Upper lobe of left lung (tissue), 6 donors: ENCODE measurements at regions not wholly inside any gene's neighbourhood (a gene's known extent, or its start where the extent isn't known, plus 50 kb on each side); places are given as distances from the start of the nearest gene placed in this dataset.

Experiments
- ATAC-seq, 2 donors: fragments of 200-7000 bp; cut with Tn5 transposase; one replicate each; pipeline ENCODE4 v1.9.1; 2022; ENCODE audit warnings: mild to moderate bottlenecking in 2 of 2, moderate library complexity in 2 of 2; ENCODE audit not compliant: low FRiP score in 2 of 2
- DNase-seq, 2 donors: peaks; one replicate each; pipeline ENCODE4 v3.0.0-alpha.2; 2019 to 2020
- H3K27ac ChIP-seq, 4 donors: fragments of 200-600 bp; sonication (generic); one replicate each; pipeline ENCODE4 v1.5.1; 2016 to 2019
- H3K27me3 ChIP-seq, 4 donors: fragments of 200-600 bp; sonication (generic); one replicate each; pipeline ENCODE4 v1.5.1; 2017 to 2019
- H3K36me3 ChIP-seq, 4 donors: fragments of 200-600 bp; sonication (generic); one replicate each; pipeline ENCODE4 v1.5.1; 2016 to 2019
- H3K4me1 ChIP-seq, 4 donors: fragments of 200-600 bp; sonication (generic); one replicate each; pipeline ENCODE4 v1.5.1; 2018 to 2019
- H3K4me3 ChIP-seq, 4 donors: fragments of 200-600 bp; sonication (generic); one replicate each; pipeline ENCODE4 v1.5.1; 2017 to 2019; ENCODE audit warnings: mild to moderate bottlenecking in 2 of 4, moderate library complexity in 1 of 4
- H3K9me3 ChIP-seq, 4 donors: fragments of 200-600 bp; sonication (generic); one replicate each; pipeline ENCODE4 v1.5.1; 2018 to 2019
- EP300 ChIP-seq, 4 donors: sonication (generic); formaldehyde crosslinking; IDR thresholded peaks; one replicate each; pipeline ENCODE4 v1.5.1; 2017; ENCODE audit warnings: antibody characterized with exemption in 4 of 4, control low read depth in 2 of 4
- POLR2A ChIP-seq, 4 donors: fragments of 450-650 bp; IDR thresholded peaks; one replicate each; pipeline ENCODE4 v1.5.1; 2016 to 2017; ENCODE audit warnings: antibody characterized with exemption in 4 of 4, mild to moderate bottlenecking in 2 of 4
- POLR2AphosphoS5 ChIP-seq, 2 donors: sonication (generic); formaldehyde crosslinking; IDR thresholded peaks; one replicate each; pipeline ENCODE4 v1.5.1; 2017; ENCODE audit warnings: antibody characterized with exemption in 2 of 2
- WGBS, 2 donors: methylation state at CpG; one replicate each; pipeline ENCODE4 v1.1.5; 2017 to 2018; 5-methylcytosine and 5-hydroxymethylcytosine counted together
- TF ChIP-seq, protein P1 (sequence below), 6 experiments: fragments of 450-650 bp in 4 of 6; fragments of 200-600 bp in 2 of 6; sonication (generic) in 2 of 6; IDR thresholded peaks; one replicate each; pipeline ENCODE4 v1.5.1; 2016 to 2019; ENCODE audit warnings: antibody characterized with exemption in 6 of 6
- donor health status: DM: no; HTN: no; CAD: no; lungs with moderate emphysema.
- donor health status: DM: no; HTN: yes; CAD: no; lungs with severe emphysema.

DNA sequence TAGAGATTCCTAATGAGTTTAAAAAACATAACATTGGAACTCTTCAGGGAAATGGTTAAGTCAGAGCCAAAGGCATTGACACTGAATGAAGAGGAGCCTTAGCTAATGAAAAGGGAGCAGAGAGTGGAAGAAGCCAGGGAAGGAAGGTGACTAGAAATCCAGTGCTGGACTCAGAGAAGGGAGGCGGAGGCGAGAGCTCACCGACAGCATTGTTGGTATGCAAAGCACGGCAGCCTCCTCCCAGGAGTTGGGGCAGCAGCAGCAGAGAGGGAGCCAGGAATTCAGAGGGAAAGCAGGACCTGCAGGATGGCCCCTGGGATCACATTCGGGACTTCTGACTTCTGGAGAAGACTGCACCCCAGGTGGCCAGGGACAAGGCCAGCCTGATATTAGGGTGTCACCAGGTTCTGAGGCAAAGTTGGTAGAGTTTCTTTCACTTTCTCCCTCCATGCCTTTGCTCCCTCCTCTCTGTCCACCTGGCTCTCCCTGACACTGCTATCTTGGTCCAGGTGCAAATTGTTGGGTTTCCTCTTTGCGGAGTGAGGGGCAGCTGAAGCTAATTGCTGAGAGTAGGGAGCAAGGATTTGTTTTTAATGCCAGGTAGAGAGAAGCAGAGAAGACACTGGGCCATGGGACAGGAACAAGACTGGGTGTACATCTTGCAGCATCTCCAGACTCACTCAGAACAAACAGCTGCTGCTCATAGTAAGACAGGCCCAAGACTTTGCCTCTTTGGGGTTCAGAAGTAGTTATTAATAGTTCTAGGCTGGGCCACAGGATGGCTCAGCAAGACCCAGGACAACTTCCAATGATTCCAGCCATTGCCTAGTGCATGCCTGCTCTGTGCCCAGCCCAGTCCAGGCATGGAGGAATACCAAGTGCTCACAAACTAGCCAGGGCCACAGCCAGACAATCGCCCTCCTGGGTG, 157.9 kb downstream of the TLE3 start:
- Histone ChIP-seq H3K27ac (no peak overlapping the region), H3K9me3 (peaks cover 0 to 5% (median 0%) of the 10 kb centered on the region in 4 donors), H3K4me3 (no peak overlapping the region), H3K4me1 (no peaks in the 10 kb centered on the region), H3K36me3 (no peaks in the 10 kb centered on the region), H3K27me3 (no peaks in the 10 kb centered on the region)
- DNase-seq (no peak), ATAC-seq (peak in 1 of 2 donors; percentile 19)
- 59 to 72% methylated on average over 6 to 7 of the region's 7 CpGs for WGBS, 2 donors
- TF ChIP-seq EP300 (IDR thresholded peaks at IDR 0.05) (no peak), POLR2AphosphoS5 (IDR thresholded peaks at IDR 0.05) (no peak), POLR2A (IDR thresholded peaks at IDR 0.05) (no peak)
- TF ChIP-seq, protein P1, sequence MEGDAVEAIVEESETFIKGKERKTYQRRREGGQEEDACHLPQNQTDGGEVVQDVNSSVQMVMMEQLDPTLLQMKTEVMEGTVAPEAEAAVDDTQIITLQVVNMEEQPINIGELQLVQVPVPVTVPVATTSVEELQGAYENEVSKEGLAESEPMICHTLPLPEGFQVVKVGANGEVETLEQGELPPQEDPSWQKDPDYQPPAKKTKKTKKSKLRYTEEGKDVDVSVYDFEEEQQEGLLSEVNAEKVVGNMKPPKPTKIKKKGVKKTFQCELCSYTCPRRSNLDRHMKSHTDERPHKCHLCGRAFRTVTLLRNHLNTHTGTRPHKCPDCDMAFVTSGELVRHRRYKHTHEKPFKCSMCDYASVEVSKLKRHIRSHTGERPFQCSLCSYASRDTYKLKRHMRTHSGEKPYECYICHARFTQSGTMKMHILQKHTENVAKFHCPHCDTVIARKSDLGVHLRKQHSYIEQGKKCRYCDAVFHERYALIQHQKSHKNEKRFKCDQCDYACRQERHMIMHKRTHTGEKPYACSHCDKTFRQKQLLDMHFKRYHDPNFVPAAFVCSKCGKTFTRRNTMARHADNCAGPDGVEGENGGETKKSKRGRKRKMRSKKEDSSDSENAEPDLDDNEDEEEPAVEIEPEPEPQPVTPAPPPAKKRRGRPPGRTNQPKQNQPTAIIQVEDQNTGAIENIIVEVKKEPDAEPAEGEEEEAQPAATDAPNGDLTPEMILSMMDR (IDR thresholded peaks at IDR 0.05), result no peak

DNA sequence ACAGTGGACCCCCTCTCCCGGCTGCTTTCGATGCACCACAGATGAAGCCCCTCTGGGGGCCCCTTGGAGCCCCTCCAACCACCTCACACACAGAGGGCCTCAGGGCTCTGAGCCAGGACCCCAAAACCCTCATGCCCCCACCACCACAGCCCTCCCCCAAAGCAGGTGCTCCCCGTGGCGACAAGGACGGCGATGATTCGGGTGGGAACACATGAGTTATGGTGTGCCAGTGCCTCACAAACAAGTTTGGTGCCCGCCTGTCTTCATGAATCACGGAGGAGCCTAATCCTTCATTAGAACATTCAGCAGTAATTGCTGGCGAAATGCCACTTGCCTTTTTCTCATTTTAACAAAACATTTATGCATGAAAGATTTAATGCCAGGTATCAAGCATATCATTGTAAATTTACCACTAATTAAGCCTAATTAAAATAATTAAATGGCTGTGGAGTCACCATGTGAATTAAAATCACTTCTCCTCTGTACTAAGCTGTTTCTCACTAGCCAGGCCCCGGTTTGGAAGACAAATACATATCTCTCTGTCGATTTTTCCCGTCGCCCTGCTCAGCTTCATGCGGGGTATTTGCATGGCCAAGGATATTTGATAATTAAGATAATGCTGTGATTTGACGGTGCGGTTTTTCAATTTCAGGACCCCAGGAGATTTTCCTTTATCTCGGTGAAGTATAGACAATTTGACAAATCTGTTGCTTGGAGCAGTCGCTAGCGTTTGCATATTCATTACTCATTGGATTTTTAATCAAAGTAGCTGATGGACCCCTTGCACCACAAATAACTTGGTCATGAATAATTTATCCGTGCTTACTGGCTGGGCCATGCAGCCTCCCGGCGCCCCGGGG, 157.0 kb downstream of the TLE3 start:
- H3K4me1 ChIP-seq, result no peaks in the 10 kb centered on the region
- no peaks in the 10 kb centered on the region for H3K27me3 ChIP-seq
- peaks cover 0 to 3% (median 0%) of the 10 kb centered on the region in 4 donors for H3K9me3 ChIP-seq
- peak in 1 of 2 donors; percentile 29 for DNase-seq
- no peak overlapping the region for H3K4me3 ChIP-seq
- no peaks in the 10 kb centered on the region for H3K36me3 ChIP-seq
- WGBS, 2 donors, result 92% methylated on average over 21 to 24 of the region's 24 CpGs
- TF ChIP-seq, protein P1 (IDR thresholded peaks at IDR 0.05), result no peak
- TF ChIP-seq POLR2A (IDR thresholded peaks at IDR 0.05) (no peak), POLR2AphosphoS5 (IDR thresholded peaks at IDR 0.05) (no peak), EP300 (IDR thresholded peaks at IDR 0.05) (no peak)
- peak in 1 of 2 donors; percentile 28 for ATAC-seq
- no peak overlapping the region for H3K27ac ChIP-seq

DNA sequence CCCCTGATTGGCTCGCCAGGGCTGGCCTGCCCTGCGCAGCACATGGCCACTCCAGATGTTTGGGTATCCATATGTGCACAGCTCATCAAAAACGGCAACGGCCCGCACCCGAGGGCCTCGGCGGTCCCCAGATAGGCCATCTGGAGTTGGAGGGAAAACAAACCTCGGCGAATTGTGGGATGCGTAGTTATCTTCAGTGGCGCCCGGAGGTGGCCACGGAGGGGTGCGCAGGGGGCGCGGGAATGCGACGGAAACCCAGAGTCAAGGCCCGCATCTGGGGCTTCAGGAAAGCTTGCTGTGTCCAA, 156.5 kb downstream of the TLE3 start:
- no peaks in the 10 kb centered on the region for H3K9me3 ChIP-seq
- peak in 1 of 2 donors; percentile 69 for DNase-seq
- H3K27me3 ChIP-seq, result no peaks in the 10 kb centered on the region
- H3K4me1 ChIP-seq, result no peaks in the 10 kb centered on the region
- TF ChIP-seq EP300 (IDR thresholded peaks at IDR 0.05) (no peak), POLR2AphosphoS5 (IDR thresholded peaks at IDR 0.05) (no peak)
- TF ChIP-seq, protein P1 (IDR thresholded peaks at IDR 0.05), result no peak
- H3K4me3 ChIP-seq, result no peak overlapping the region
- no peak overlapping the region for H3K27ac ChIP-seq
- no peaks in the 10 kb centered on the region for H3K36me3 ChIP-seq
- WGBS, 2 donors, result 94 to 97% methylated on average over 13 to 20 of the region's 20 CpGs
- no peak for ATAC-seq

DNA sequence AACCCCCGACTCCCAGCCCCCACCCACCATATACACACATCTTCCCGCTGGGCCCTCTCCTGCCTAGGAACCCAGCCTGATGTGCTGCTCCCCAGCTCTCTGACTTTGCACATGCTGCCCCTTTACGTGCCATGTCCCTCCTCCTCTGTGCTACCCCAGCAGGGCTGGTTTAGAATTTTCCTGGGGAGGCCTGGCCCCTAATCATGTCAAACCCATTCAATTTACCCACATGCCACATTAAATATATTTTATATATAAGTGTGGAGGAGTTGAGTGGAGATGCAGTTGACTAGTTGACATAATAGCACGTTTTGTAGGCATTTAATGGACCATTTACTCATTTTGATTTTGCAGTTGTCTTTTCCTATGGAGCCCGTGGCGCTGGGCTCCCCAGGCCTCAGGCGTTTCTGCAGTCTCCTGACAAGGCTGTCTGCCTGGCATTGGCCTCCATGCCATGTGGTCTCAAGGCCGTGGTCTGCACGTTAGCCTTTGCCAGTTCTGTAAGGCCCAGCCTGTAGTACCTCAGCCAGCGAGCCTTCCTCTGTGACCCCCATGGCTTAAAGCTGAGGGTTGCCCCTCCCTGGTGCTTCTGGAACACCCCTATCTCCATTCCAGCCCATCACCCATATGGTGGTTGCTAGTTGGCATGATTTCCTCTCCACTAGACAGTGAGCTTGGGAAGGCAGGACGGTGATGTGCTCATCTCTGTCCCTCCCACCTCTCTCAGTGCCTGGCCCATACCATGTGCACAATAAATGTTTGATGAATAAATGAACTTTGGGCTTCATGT, 155.8 kb downstream of the TLE3 start:
- DNase-seq (peak in 1 of 2 donors; percentile 37), ATAC-seq (no peak)
- Histone ChIP-seq H3K4me1 (no peaks in the 10 kb centered on the region), H3K36me3 (no peaks in the 10 kb centered on the region), H3K27me3 (no peaks in the 10 kb centered on the region), H3K9me3 (no peaks in the 10 kb centered on the region), H3K4me3 (no peak overlapping the region), H3K27ac (no peak overlapping the region)
- TF ChIP-seq EP300 (IDR thresholded peaks at IDR 0.05), result no peak
- TF ChIP-seq, protein P1 (IDR thresholded peaks at IDR 0.05), result no peak
- TF ChIP-seq POLR2A (IDR thresholded peaks at IDR 0.05), result no peak
- no peak for TF ChIP-seq POLR2AphosphoS5 (IDR thresholded peaks at IDR 0.05)
- WGBS, 2 donors, result 89 to 94% methylated on average over 11 of the region's 11 CpGs
